ENCODE measurements at regions not wholly inside any gene's neighbourhood (a gene's known extent, or its start where the extent isn't known, plus 50 kb on each side); places are given as distances from the start of the nearest gene placed in this dataset.

DNA sequence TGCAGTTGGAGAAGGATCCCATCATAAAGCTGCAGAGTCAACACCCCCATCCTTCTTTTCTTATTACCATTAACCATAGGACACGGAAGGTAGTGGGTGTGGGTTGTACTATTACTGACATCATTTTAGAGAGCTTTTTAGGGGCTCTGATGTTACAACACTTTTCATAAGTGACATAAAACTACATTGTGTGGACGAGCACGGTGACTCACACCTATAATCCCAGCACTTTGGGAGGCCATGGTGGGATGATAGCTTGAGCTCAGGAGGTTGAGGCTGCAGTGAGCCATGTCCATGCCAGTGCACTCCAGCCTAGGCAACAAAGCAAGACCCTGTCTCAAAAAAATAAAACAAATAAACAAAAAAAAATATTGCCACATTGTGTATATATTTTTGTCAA is 167.1 kb downstream of the DUSP6 start:
- no peak overlapping the region for H3K27ac ChIP-seq (ENCODE audit: low read depth in 2 of 2, low read length in 1 of 2)
- H3K4me1 ChIP-seq (ENCODE audit: control insufficient read depth in 2 of 2, insufficient read depth in 2 of 2, low read length in 1 of 2): no peaks in the 10 kb centered on the region
- WGBS, 2 donors: 81 to 85% methylated on average over 3 of the region's 3 CpGs
- H3K4me3 ChIP-seq (ENCODE audit: low read depth in 1 of 2, low read length in 2 of 2): no peak overlapping the region
- H3K27me3 ChIP-seq (ENCODE audit: control insufficient read depth in 1 of 2, insufficient read depth in 2 of 2, low read length in 2 of 2): no peaks in the 10 kb centered on the region
- H3K36me3 ChIP-seq (ENCODE audit: control insufficient read depth in 2 of 2, insufficient read depth in 2 of 2, low read length in 1 of 2): no peaks in the 10 kb centered on the region
- no peaks in the 10 kb centered on the region for H3K9me3 ChIP-seq (ENCODE audit: control insufficient read depth in 2 of 2, insufficient read depth in 1 of 2, low read depth in 1 of 2, low read length in 1 of 2)

DNA sequence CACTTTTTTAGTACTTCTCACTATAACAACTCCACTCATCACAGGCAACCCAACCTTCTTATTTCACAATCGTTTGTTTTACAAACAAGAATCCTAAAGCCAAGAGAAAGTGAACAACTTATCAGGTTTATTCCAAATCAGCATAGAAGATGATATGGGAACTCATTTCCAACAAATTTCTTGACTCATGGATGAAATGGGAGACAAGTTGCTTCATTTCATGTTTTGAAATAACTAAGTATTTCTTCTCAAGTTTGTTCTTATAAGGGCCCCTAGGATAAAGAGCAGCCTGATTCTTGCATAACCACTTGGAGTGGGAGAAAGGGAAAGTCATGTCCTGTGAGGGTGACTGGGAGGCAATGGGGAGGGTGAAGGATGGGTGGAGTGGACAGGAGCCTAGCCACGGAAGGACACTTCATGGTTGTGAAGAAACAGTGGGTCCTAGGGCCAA is 168.3 kb downstream of the DUSP6 start:
- H3K4me1 ChIP-seq (ENCODE audit: control insufficient read depth in 2 of 2, insufficient read depth in 2 of 2, low read length in 1 of 2): no peaks in the 10 kb centered on the region
- 56 to 79% methylated on average over 2 of the region's 2 CpGs for WGBS, 2 donors
- H3K9me3 ChIP-seq (ENCODE audit: control insufficient read depth in 2 of 2, insufficient read depth in 1 of 2, low read depth in 1 of 2, low read length in 1 of 2): no peaks in the 10 kb centered on the region
- H3K4me3 ChIP-seq (ENCODE audit: low read depth in 1 of 2, low read length in 2 of 2): no peak overlapping the region
- no peaks in the 10 kb centered on the region for H3K27me3 ChIP-seq (ENCODE audit: control insufficient read depth in 1 of 2, insufficient read depth in 2 of 2, low read length in 2 of 2)
- H3K27ac ChIP-seq (ENCODE audit: low read depth in 2 of 2, low read length in 1 of 2): no peak overlapping the region
- H3K36me3 ChIP-seq (ENCODE audit: control insufficient read depth in 2 of 2, insufficient read depth in 2 of 2, low read length in 1 of 2): no peaks in the 10 kb centered on the region

- WGBS, 2 donors: 47 to 62% methylated on average over 2 of the region's 2 CpGs
- Histone ChIP-seq H3K27me3 (ENCODE audit: control insufficient read depth in 1 of 2, insufficient read depth in 2 of 2, low read length in 2 of 2) (no peaks in the 10 kb centered on the region), H3K27ac (ENCODE audit: low read depth in 2 of 2, low read length in 1 of 2) (no peak overlapping the region), H3K9me3 (ENCODE audit: control insufficient read depth in 2 of 2, insufficient read depth in 1 of 2, low read depth in 1 of 2, low read length in 1 of 2) (no peaks in the 10 kb centered on the region), H3K4me3 (ENCODE audit: low read depth in 1 of 2, low read length in 2 of 2) (no peak overlapping the region), H3K36me3 (ENCODE audit: control insufficient read depth in 2 of 2, insufficient read depth in 2 of 2, low read length in 1 of 2) (no peaks in the 10 kb centered on the region), H3K4me1 (ENCODE audit: control insufficient read depth in 2 of 2, insufficient read depth in 2 of 2, low read length in 1 of 2) (no peaks in the 10 kb centered on the region)
These were observed 170.9 kb downstream of the DUSP6 start for GRCh38 chr12:89181271-89181920.

DNA sequence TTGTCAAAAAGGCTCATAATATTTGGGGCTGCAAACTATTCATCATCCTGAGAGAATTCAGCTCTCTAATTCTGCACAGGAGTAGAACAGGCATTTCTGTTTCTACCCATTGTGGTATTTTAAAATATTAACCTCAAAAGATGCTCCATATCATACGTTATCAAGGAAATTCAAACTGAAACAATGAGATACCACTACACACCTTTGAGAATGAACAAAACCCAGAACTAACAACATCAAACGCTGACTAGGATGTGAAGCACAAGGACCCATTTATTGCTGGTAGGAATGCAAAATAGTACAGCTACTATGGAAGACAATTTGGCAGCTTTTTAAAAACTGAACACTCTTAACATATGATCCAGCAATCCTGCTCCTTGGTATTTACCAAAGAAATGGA is 171.8 kb downstream of the DUSP6 start:
- 66 to 67% methylated on average over 2 of the region's 2 CpGs for WGBS, 2 donors
- Histone ChIP-seq H3K27ac (ENCODE audit: low read depth in 2 of 2, low read length in 1 of 2) (no peak overlapping the region), H3K9me3 (ENCODE audit: control insufficient read depth in 2 of 2, insufficient read depth in 1 of 2, low read depth in 1 of 2, low read length in 1 of 2) (no peaks in the 10 kb centered on the region), H3K4me1 (ENCODE audit: control insufficient read depth in 2 of 2, insufficient read depth in 2 of 2, low read length in 1 of 2) (no peaks in the 10 kb centered on the region), H3K36me3 (ENCODE audit: control insufficient read depth in 2 of 2, insufficient read depth in 2 of 2, low read length in 1 of 2) (no peaks in the 10 kb centered on the region), H3K4me3 (ENCODE audit: low read depth in 1 of 2, low read length in 2 of 2) (no peak overlapping the region), H3K27me3 (ENCODE audit: control insufficient read depth in 1 of 2, insufficient read depth in 2 of 2, low read length in 2 of 2) (no peaks in the 10 kb centered on the region)

DNA sequence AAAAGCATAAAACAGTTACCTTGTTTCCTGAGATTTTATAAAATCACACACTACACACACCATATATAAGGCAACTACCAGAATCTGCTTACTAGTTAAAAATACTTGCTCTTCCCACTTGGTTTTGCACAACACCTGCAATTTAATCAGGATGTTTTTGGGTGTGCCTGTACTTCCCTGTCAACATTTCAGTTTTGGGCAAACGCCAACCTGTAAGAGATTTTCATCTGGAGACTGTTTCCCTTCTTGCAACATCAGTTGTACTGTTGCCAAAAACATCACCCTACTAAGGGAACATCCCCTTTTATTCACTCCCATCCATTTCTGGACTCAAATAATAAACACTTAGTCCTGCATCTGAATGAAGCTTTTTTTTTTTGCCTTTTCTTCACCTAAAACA is 172.3 kb downstream of the DUSP6 start:
- Histone ChIP-seq H3K36me3 (ENCODE audit: control insufficient read depth in 2 of 2, insufficient read depth in 2 of 2, low read length in 1 of 2) (no peaks in the 10 kb centered on the region), H3K9me3 (ENCODE audit: control insufficient read depth in 2 of 2, insufficient read depth in 1 of 2, low read depth in 1 of 2, low read length in 1 of 2) (no peaks in the 10 kb centered on the region), H3K27me3 (ENCODE audit: control insufficient read depth in 1 of 2, insufficient read depth in 2 of 2, low read length in 2 of 2) (no peaks in the 10 kb centered on the region), H3K27ac (ENCODE audit: low read depth in 2 of 2, low read length in 1 of 2) (no peak overlapping the region), H3K4me1 (ENCODE audit: control insufficient read depth in 2 of 2, insufficient read depth in 2 of 2, low read length in 1 of 2) (no peaks in the 10 kb centered on the region), H3K4me3 (ENCODE audit: low read depth in 1 of 2, low read length in 2 of 2) (no peak overlapping the region)
- WGBS, 2 donors: 6 to 10% methylated on average over 1 of the region's 1 CpG

- WGBS, 2 donors: 47 to 59% methylated on average over 1 of the region's 1 CpG
- Histone ChIP-seq H3K4me3 (ENCODE audit: low read depth in 1 of 2, low read length in 2 of 2) (no peak overlapping the region), H3K27me3 (ENCODE audit: control insufficient read depth in 1 of 2, insufficient read depth in 2 of 2, low read length in 2 of 2) (no peaks in the 10 kb centered on the region), H3K9me3 (ENCODE audit: control insufficient read depth in 2 of 2, insufficient read depth in 1 of 2, low read depth in 1 of 2, low read length in 1 of 2) (no peaks in the 10 kb centered on the region), H3K27ac (ENCODE audit: low read depth in 2 of 2, low read length in 1 of 2) (peak overlapping the region in 1 of 2 donors; percentile 54), H3K36me3 (ENCODE audit: control insufficient read depth in 2 of 2, insufficient read depth in 2 of 2, low read length in 1 of 2) (no peaks in the 10 kb centered on the region), H3K4me1 (ENCODE audit: control insufficient read depth in 2 of 2, insufficient read depth in 2 of 2, low read length in 1 of 2) (no peaks in the 10 kb centered on the region)
These were observed 173.1 kb downstream of the DUSP6 start for GRCh38 chr12:89179245-89179644.

GRCh38 chr12:89177802-89178395 is 174.4 kb downstream of the DUSP6 start:
- WGBS, 2 donors: 85 to 91% methylated on average over 3 of the region's 3 CpGs
- Histone ChIP-seq H3K9me3 (ENCODE audit: control insufficient read depth in 2 of 2, insufficient read depth in 1 of 2, low read depth in 1 of 2, low read length in 1 of 2) (no peaks in the 10 kb centered on the region), H3K27me3 (ENCODE audit: control insufficient read depth in 1 of 2, insufficient read depth in 2 of 2, low read length in 2 of 2) (no peaks in the 10 kb centered on the region), H3K36me3 (ENCODE audit: control insufficient read depth in 2 of 2, insufficient read depth in 2 of 2, low read length in 1 of 2) (no peaks in the 10 kb centered on the region), H3K27ac (ENCODE audit: low read depth in 2 of 2, low read length in 1 of 2) (no peak overlapping the region), H3K4me1 (ENCODE audit: control insufficient read depth in 2 of 2, insufficient read depth in 2 of 2, low read length in 1 of 2) (no peaks in the 10 kb centered on the region), H3K4me3 (ENCODE audit: low read depth in 1 of 2, low read length in 2 of 2) (no peak overlapping the region)

GRCh38 chr12:89176676-89177075 is 175.6 kb downstream of the DUSP6 start:
- Histone ChIP-seq H3K4me3 (ENCODE audit: low read depth in 1 of 2, low read length in 2 of 2) (no peak overlapping the region), H3K4me1 (ENCODE audit: control insufficient read depth in 2 of 2, insufficient read depth in 2 of 2, low read length in 1 of 2) (no peaks in the 10 kb centered on the region), H3K9me3 (ENCODE audit: control insufficient read depth in 2 of 2, insufficient read depth in 1 of 2, low read depth in 1 of 2, low read length in 1 of 2) (no peaks in the 10 kb centered on the region), H3K27ac (ENCODE audit: low read depth in 2 of 2, low read length in 1 of 2) (no peak overlapping the region), H3K36me3 (ENCODE audit: control insufficient read depth in 2 of 2, insufficient read depth in 2 of 2, low read length in 1 of 2) (no peaks in the 10 kb centered on the region), H3K27me3 (ENCODE audit: control insufficient read depth in 1 of 2, insufficient read depth in 2 of 2, low read length in 2 of 2) (no peaks in the 10 kb centered on the region)
- 70 to 77% methylated on average over 2 of the region's 2 CpGs for WGBS, 2 donors

GRCh38 chr12:89173678-89174077 is 178.6 kb downstream of the DUSP6 start:
- no peak overlapping the region for H3K4me3 ChIP-seq (ENCODE audit: low read depth in 1 of 2, low read length in 2 of 2)
- H3K27ac ChIP-seq (ENCODE audit: low read depth in 2 of 2, low read length in 1 of 2): no peak overlapping the region
- no peaks in the 10 kb centered on the region for H3K27me3 ChIP-seq (ENCODE audit: control insufficient read depth in 1 of 2, insufficient read depth in 2 of 2, low read length in 2 of 2)
- no peaks in the 10 kb centered on the region for H3K4me1 ChIP-seq (ENCODE audit: control insufficient read depth in 2 of 2, insufficient read depth in 2 of 2, low read length in 1 of 2)
- no peaks in the 10 kb centered on the region for H3K9me3 ChIP-seq (ENCODE audit: control insufficient read depth in 2 of 2, insufficient read depth in 1 of 2, low read depth in 1 of 2, low read length in 1 of 2)
- WGBS, 2 donors: 85 to 87% methylated on average over 4 of the region's 4 CpGs
- no peaks in the 10 kb centered on the region for H3K36me3 ChIP-seq (ENCODE audit: control insufficient read depth in 2 of 2, insufficient read depth in 2 of 2, low read length in 1 of 2)

- H3K4me1 ChIP-seq (ENCODE audit: control insufficient read depth in 2 of 2, insufficient read depth in 2 of 2, low read length in 1 of 2): no peaks in the 10 kb centered on the region
- H3K27me3 ChIP-seq (ENCODE audit: control insufficient read depth in 1 of 2, insufficient read depth in 2 of 2, low read length in 2 of 2): no peaks in the 10 kb centered on the region
- no peaks in the 10 kb centered on the region for H3K36me3 ChIP-seq (ENCODE audit: control insufficient read depth in 2 of 2, insufficient read depth in 2 of 2, low read length in 1 of 2)
- no peaks in the 10 kb centered on the region for H3K9me3 ChIP-seq (ENCODE audit: control insufficient read depth in 2 of 2, insufficient read depth in 1 of 2, low read depth in 1 of 2, low read length in 1 of 2)
- H3K4me3 ChIP-seq (ENCODE audit: low read depth in 1 of 2, low read length in 2 of 2): no peak overlapping the region
- 48 to 61% methylated on average over 1 of the region's 1 CpG for WGBS, 2 donors
- H3K27ac ChIP-seq (ENCODE audit: low read depth in 2 of 2, low read length in 1 of 2): no peak overlapping the region
These were observed 179.2 kb downstream of the DUSP6 start for GRCh38 chr12:89173096-89173495.
